H1 (cell line): ENCODE measurements at regions not wholly inside any gene's neighbourhood (a gene's known extent, or its start where the extent isn't known, plus 50 kb on each side); places are given as distances from the start of the nearest gene placed in this dataset.

Experiments used
- CTCF ChIA-PET: fragments of 300-600 bp; sonication (Branson Sonifier 250); formaldehyde crosslinking; loops from one replicate; lab custom pipeline; 2021; ENCODE audit not compliant: partially characterized antibody; lab: Charles Lee
- POLR2A ChIA-PET: fragments of 300-600 bp; sonication (Branson Sonifier 250); formaldehyde crosslinking; loops from one replicate; lab custom pipeline; 2021; ENCODE audit warnings: inconsistent platforms; ENCODE audit not compliant: partially characterized antibody; lab: Charles Lee
- DNase-seq, 2 experiments: peaks; one replicate each; pipeline versions ENCODE4 v3.0.0 to v3.0.0-alpha.2; 2010 to 2022; ENCODE audit warnings: low spot score in 2 of 2, low read depth in 1 of 2, mixed read lengths in 1 of 2
- FAIRE-seq: peaks from 2 replicates; lab custom pipeline; 2011; peaks lifted over from hg19 to GRCh38; lab: Jason Lieb, UNC
- H2AFZ ChIP-seq: 2 replicates; pipeline ENCODE4 v1.8.1; 2012; ENCODE audit warnings: low read length, inconsistent platforms
- H2AK5ac ChIP-seq: 2 replicates; pipeline ENCODE4 v1.6.1; 2013; ENCODE audit warnings: low read depth, low read length
- H2BK120ac ChIP-seq: replicated peaks from 2 replicates; pipeline ENCODE3; 2013; ENCODE audit warnings: low read depth, low read length, inconsistent platforms
- H2BK12ac ChIP-seq: 2 replicates; pipeline ENCODE4 v1.6.1; 2013; ENCODE audit warnings: low read depth, low read length
- H2BK15ac ChIP-seq: 2 replicates; pipeline ENCODE4 v1.6.1; 2013; ENCODE audit warnings: low read length
- H2BK20ac ChIP-seq: 2 replicates; pipeline ENCODE4 v1.6.1; 2013; ENCODE audit warnings: low read length
- H2BK5ac ChIP-seq: 2 replicates; pipeline ENCODE4 v1.6.1; 2013; ENCODE audit warnings: low read depth, low read length
- H3K14ac ChIP-seq: 2 replicates; pipeline ENCODE4 v1.6.1; 2013; ENCODE audit warnings: inconsistent platforms; ENCODE audit not compliant: insufficient read length
- H3K18ac ChIP-seq: 2 replicates; pipeline ENCODE4 v1.6.1; 2013; ENCODE audit warnings: low read length; ENCODE audit errors: extremely low read depth
- H3K23ac ChIP-seq: 2 replicates; pipeline ENCODE4 v1.6.1; 2013; ENCODE audit warnings: inconsistent platforms; ENCODE audit not compliant: insufficient read length
- H3K23me2 ChIP-seq: 2 replicates; pipeline ENCODE4 v1.6.1; 2013; ENCODE audit warnings: low read depth, low read length
- H3K27ac ChIP-seq: 2 replicates; pipeline ENCODE4 v1.6.1; 2011; ENCODE audit warnings: low read depth, low read length, inconsistent platforms
- H3K27me3 ChIP-seq, 4 experiments: replicated peaks in 1 of 4; 1 replicate in 1 of 4; 2 replicates in 3 of 4; pipeline versions ENCODE4 v1.6.1 to v1.8.1; 2011 to 2013; ENCODE audit warnings: low read length in 3 of 4, mild to moderate bottlenecking in 3 of 4, inconsistent platforms in 2 of 4, mixed read lengths in 2 of 4, moderate library complexity in 1 of 4; ENCODE audit not compliant: control insufficient read depth in 3 of 4, insufficient read depth in 3 of 4; ENCODE audit errors: extremely low read depth in 1 of 4
- H3K36me3 ChIP-seq, 4 experiments: 2 replicates each; pipeline versions ENCODE4 v1.6.1 to v1.8.1; 2011 to 2013; ENCODE audit warnings: mild to moderate bottlenecking in 4 of 4, low read length in 3 of 4, moderate library complexity in 2 of 4, control low read depth in 1 of 4, inconsistent platforms in 1 of 4; ENCODE audit not compliant: insufficient read depth in 4 of 4, control insufficient read depth in 2 of 4
- H3K4ac ChIP-seq: replicated peaks from 2 replicates; pipeline ENCODE3; 2013; ENCODE audit warnings: low read length, low read depth, mixed read lengths, inconsistent platforms; ENCODE audit not compliant: insufficient read length
- H3K4me1 ChIP-seq, 4 experiments: replicated peaks in 1 of 4; 1 replicate in 1 of 4; 2 replicates in 3 of 4; pipeline versions ENCODE4 v1.6.1 to v1.8.1; 2011 to 2013; ENCODE audit warnings: low read length in 3 of 4, inconsistent platforms in 2 of 4, mixed read lengths in 1 of 4; ENCODE audit not compliant: insufficient read depth in 4 of 4, control insufficient read depth in 3 of 4
- H3K4me2 ChIP-seq, 2 experiments: 2 replicates each; pipeline versions ENCODE4 v1.6.1 to v1.8.1; 2011 to 2013; ENCODE audit warnings: low read depth in 2 of 2, low read length in 2 of 2, control low read depth in 1 of 2, inconsistent platforms in 1 of 2, mild to moderate bottlenecking in 1 of 2; ENCODE audit not compliant: insufficient read depth in 1 of 2
- H3K4me3 ChIP-seq, 4 experiments: fragments of 200-600, 300-600 bp in 1 of 4; sonication (generic), shearing (Covaris generic), sonication (Bioruptor Twin) in 1 of 4; 2 replicates each; pipeline versions ENCODE4 v1.5.1 to v1.8.1; 2011 to 2016; ENCODE audit warnings: low read length in 4 of 4, low read depth in 3 of 4, control low read depth in 2 of 4, inconsistent platforms in 2 of 4, mild to moderate bottlenecking in 2 of 4, mixed read lengths in 1 of 4, moderate library complexity in 1 of 4; ENCODE audit not compliant: insufficient read depth in 2 of 4; ENCODE audit errors: extremely low read depth in 1 of 4
- H3K56ac ChIP-seq: replicated peaks from 2 replicates; pipeline ENCODE3; 2013; ENCODE audit warnings: low read depth, mild to moderate bottlenecking, mixed read lengths, low read length, inconsistent platforms; ENCODE audit not compliant: insufficient read length
- H3K79me1 ChIP-seq: 2 replicates; pipeline ENCODE4 v1.6.1; 2013; ENCODE audit warnings: low read depth, low read length, control low read depth
- H3K79me2 ChIP-seq, 2 experiments: 2 replicates each; pipeline versions ENCODE4 v1.6.1 to v1.8.1; 2012 to 2013; ENCODE audit warnings: low read length in 2 of 2, mild to moderate bottlenecking in 2 of 2, inconsistent platforms in 1 of 2; ENCODE audit not compliant: insufficient read depth in 2 of 2, control insufficient read depth in 1 of 2
- H3K9ac ChIP-seq, 4 experiments: replicated peaks in 1 of 4; 1 replicate in 1 of 4; 2 replicates in 3 of 4; pipeline versions ENCODE4 v1.6.1 to v1.8.1; 2011 to 2013; ENCODE audit warnings: low read depth in 3 of 4, low read length in 3 of 4, control low read depth in 2 of 4, mild to moderate bottlenecking in 2 of 4, moderate library complexity in 2 of 4, inconsistent platforms in 1 of 4; ENCODE audit errors: extremely low read depth in 1 of 4
- H3K9me3 ChIP-seq, 2 experiments: 2 replicates each; pipeline versions ENCODE4 v1.6.1 to v1.8.1; 2012 to 2013; ENCODE audit warnings: mild to moderate bottlenecking in 2 of 2, moderate library complexity in 2 of 2, control low read depth in 1 of 2, inconsistent platforms in 1 of 2, low read depth in 1 of 2, low read length in 1 of 2, mixed read lengths in 1 of 2; ENCODE audit not compliant: insufficient read depth in 2 of 2
- H4K20me1 ChIP-seq, 2 experiments: replicated peaks in 1 of 2; 2 replicates each; pipeline versions ENCODE3 to v1.8.1; 2011 to 2013; ENCODE audit warnings: inconsistent platforms in 2 of 2, low read length in 2 of 2, mild to moderate bottlenecking in 1 of 2; ENCODE audit not compliant: insufficient read depth in 2 of 2, control insufficient read depth in 1 of 2
- H4K5ac ChIP-seq: 2 replicates; pipeline ENCODE4 v1.6.1; 2013; ENCODE audit warnings: low read length, low read depth, mixed read lengths, inconsistent platforms; ENCODE audit not compliant: insufficient read length
- H4K8ac ChIP-seq: 2 replicates; pipeline ENCODE4 v1.8.0; 2013; ENCODE audit warnings: mild to moderate bottlenecking, moderate library complexity, low read length, inconsistent platforms; ENCODE audit not compliant: insufficient read depth; ENCODE audit errors: extremely low read depth
- H4K91ac ChIP-seq: replicated peaks from 2 replicates; pipeline ENCODE3; 2013; ENCODE audit warnings: low read length, mixed read lengths, inconsistent platforms; ENCODE audit not compliant: insufficient read length
- CBX5 ChIP-seq: fragments of 300-800, 300-1000 bp; sonication (generic); IDR thresholded peaks from 2 replicates; pipeline ENCODE4 v1.7.1; 2016; ENCODE audit warnings: antibody characterized with exemption, low read length, low read depth
- PHF8 ChIP-seq: fragments of 200-600 bp; sonication (generic); conservative IDR thresholded peaks from 2 replicates; pipeline ENCODE4 v1.7.1; 2012; ENCODE audit warnings: low read depth, mild to moderate bottlenecking, inconsistent platforms, low read length, moderate library complexity
- RFX5 ChIP-seq: IDR thresholded peaks from 2 replicates; pipeline ENCODE4 v1.6.1; 2011; ENCODE audit warnings: low read depth, low read length, improper control_type of control experiment, borderline replicate concordance
- SIN3A ChIP-seq, 2 experiments: IDR thresholded peaks in 1 of 2; conservative IDR thresholded peaks in 1 of 2; 2 replicates each; pipeline ENCODE4 v1.6.1; 2011 to 2012; ENCODE audit warnings: low read length in 2 of 2, improper control_type of control experiment in 1 of 2, low read depth in 1 of 2, mild to moderate bottlenecking in 1 of 2
- SP4 ChIP-seq: IDR thresholded peaks from 2 replicates; pipeline ENCODE4 v1.6.1; 2012; ENCODE audit warnings: low read length, inconsistent platforms
- WGBS, 2 experiments: shearing (Covaris generic) in 1 of 2; methylation state at CpG; one replicate each; pipeline versions ENCODE4 v1.1.6 to v1.1.7; 2013 to 2015; ENCODE audit warnings: low lambda C conversion rate in 2 of 2, mixed read lengths in 2 of 2, inconsistent platforms in 1 of 2, low coverage in 1 of 2, missing lambda C conversion rate in 1 of 2; ENCODE audit not compliant: insufficient replicate concordance in 2 of 2, insufficient coverage in 1 of 2, insufficient read length in 1 of 2; ENCODE audit errors: extremely low coverage in 1 of 2, missing lambda C conversion rate in 1 of 2; 5-methylcytosine and 5-hydroxymethylcytosine counted together
- TF ChIP-seq, protein P1 (sequence below), 3 experiments: IDR thresholded peaks; 1 replicate in 2 of 3; 2 replicates in 1 of 3; pipeline versions ENCODE4 v1.5.1 to v1.6.1; 2011; ENCODE audit warnings: low read length in 3 of 3, mild to moderate bottlenecking in 3 of 3, inconsistent platforms in 2 of 3, low read depth in 1 of 3, moderate library complexity in 1 of 3; ENCODE audit not compliant: insufficient read depth in 1 of 3; ENCODE audit errors: control extremely low read depth in 1 of 3

- H4K8ac ChIP-seq, result no peak overlapping the region; the same call in 1 of the 2 replicates
- no peaks in the 10 kb centered on the region for H3K23me2 ChIP-seq
- H3K4me3 ChIP-seq, result no peak overlapping the region
- H2AK5ac ChIP-seq, result no peak overlapping the region
- H3K9ac ChIP-seq, result no peak overlapping the region
- H3K79me2 ChIP-seq, result peaks cover 0 to 57% of the 10 kb centered on the region in 2 experiments; a peak in 2 of 4 replicates
- no peak overlapping the region for H2BK15ac ChIP-seq
- H3K36me3 ChIP-seq, result no peaks in the 10 kb centered on the region
- H4K5ac ChIP-seq, result no peak overlapping the region
- H2BK120ac ChIP-seq, result no peak overlapping the region
- ChIA-PET CTCF (interaction anchor here (1.0 to 17.5 kb wide), 13 partner anchors 8 to 203 kb away, joined by 3 to 158 read pairs (median 3); no protein-coding TSS in a partner anchor), POLR2A (interaction anchor here (1.7 to 2.1 kb wide), 2 partner anchors 10 to 13 kb away, joined by 5 read pairs; no protein-coding TSS in a partner anchor)
- no peak overlapping the region for H2BK12ac ChIP-seq
- H3K18ac ChIP-seq, result no peak overlapping the region
- no peak overlapping the region for H2AFZ ChIP-seq
- H4K20me1 ChIP-seq, result peaks cover 21 to 33% of the 10 kb centered on the region in 2 experiments
- WGBS, 2 experiments, result 96% methylated on average over 7 of the region's 7 CpGs; no CpG with 5 or more reads in 1 of the 2 experiments
- H3K27me3 ChIP-seq, result 0 out of 7 replicates have a peak, but pooled peaks cover 0 to 2% (median 0%) of the 10 kb centered on the region in 4 experiments
- H3K56ac ChIP-seq, result no peak overlapping the region
- H3K79me1 ChIP-seq, result peaks cover 18% of the 10 kb centered on the region
- no peak overlapping the region for H3K14ac ChIP-seq
- DNase-seq (no peak), FAIRE-seq (no peak)
- H3K4me1 ChIP-seq, result peaks cover 9 to 27% (median 15%) of the 10 kb centered on the region in 4 experiments
- H3K27ac ChIP-seq, result no peak overlapping the region
- no peak overlapping the region for H2BK20ac ChIP-seq
- no peak overlapping the region for H3K4me2 ChIP-seq
- H3K9me3 ChIP-seq, result no peaks in the 10 kb centered on the region
- H4K91ac ChIP-seq, result no peak overlapping the region
- no peak overlapping the region for H3K23ac ChIP-seq
- TF ChIP-seq RFX5 (no peak), CBX5 (no peak), SIN3A (conservative IDR thresholded peaks at IDR 0.05 in 1 of 2, IDR thresholded peaks at IDR 0.05 in 1 of 2; ENCODE audit: low read depth in 1 of 2, low read length in 2 of 2) (no peak), SP4 (no peak), PHF8 (no peak)
- TF ChIP-seq, protein P1, sequence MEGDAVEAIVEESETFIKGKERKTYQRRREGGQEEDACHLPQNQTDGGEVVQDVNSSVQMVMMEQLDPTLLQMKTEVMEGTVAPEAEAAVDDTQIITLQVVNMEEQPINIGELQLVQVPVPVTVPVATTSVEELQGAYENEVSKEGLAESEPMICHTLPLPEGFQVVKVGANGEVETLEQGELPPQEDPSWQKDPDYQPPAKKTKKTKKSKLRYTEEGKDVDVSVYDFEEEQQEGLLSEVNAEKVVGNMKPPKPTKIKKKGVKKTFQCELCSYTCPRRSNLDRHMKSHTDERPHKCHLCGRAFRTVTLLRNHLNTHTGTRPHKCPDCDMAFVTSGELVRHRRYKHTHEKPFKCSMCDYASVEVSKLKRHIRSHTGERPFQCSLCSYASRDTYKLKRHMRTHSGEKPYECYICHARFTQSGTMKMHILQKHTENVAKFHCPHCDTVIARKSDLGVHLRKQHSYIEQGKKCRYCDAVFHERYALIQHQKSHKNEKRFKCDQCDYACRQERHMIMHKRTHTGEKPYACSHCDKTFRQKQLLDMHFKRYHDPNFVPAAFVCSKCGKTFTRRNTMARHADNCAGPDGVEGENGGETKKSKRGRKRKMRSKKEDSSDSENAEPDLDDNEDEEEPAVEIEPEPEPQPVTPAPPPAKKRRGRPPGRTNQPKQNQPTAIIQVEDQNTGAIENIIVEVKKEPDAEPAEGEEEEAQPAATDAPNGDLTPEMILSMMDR (IDR thresholded peaks at IDR 0.05; ENCODE audit: control extremely low read depth in 1 of 3, insufficient read depth in 1 of 3, low read depth in 1 of 3, low read length in 3 of 3), result no peak
- H3K4ac ChIP-seq, result no peak overlapping the region
- no peak overlapping the region for H2BK5ac ChIP-seq
Observed at GRCh38 chr2:120871881-120872620, 136.4 kb downstream of the GLI2 start.
